ENCODE measurements at regions not wholly inside any gene's neighbourhood (a gene's known extent, or its start where the extent isn't known, plus 50 kb on each side); places are given as distances from the start of the nearest gene placed in this dataset.
A peak's percentile ranks its signal among the peaks of the same experiment; 100 is the strongest.
"Not testable (repeated sequence)": the region's sequence is repeated elsewhere in the genome, so short reads cannot be mapped to it uniquely, and the experiment has no call there.

- no peak for DNase-seq
These were observed 318.4 kb downstream of the KLF12 start for GRCh38 chr13:73815796-73816195.

- no peak for DNase-seq
These were observed 323.6 kb downstream of the KLF12 start for GRCh38 chr13:73810647-73811046.

- no peak for DNase-seq
These were observed 324.6 kb downstream of the KLF12 start for GRCh38 chr13:73809561-73809960.

GRCh38 chr13:73808318-73808717 lies 325.9 kb downstream of the KLF12 start:
- no peak for DNase-seq

- not testable (repeated sequence) for DNase-seq
These were observed 328.8 kb downstream of the KLF12 start for GRCh38 chr13:73805326-73805958.

- DNase-seq = no peak
These were observed 330.2 kb downstream of the KLF12 start for GRCh38 chr13:73803997-73804396.

- DNase-seq = no peak
These were observed 334.2 kb downstream of the KLF12 start for GRCh38 chr13:73800011-73800410.

- no peak for DNase-seq
These were observed 339.4 kb downstream of the KLF12 start for GRCh38 chr13:73794755-73795154.

- no peak for DNase-seq
These were observed 340.8 kb downstream of the KLF12 start for GRCh38 chr13:73793361-73793760.

- DNase-seq = no peak
These were observed 341.4 kb downstream of the KLF12 start for GRCh38 chr13:73792796-73793195.

GRCh38 chr13:73782450-73783449 lies 351.5 kb downstream of the KLF12 start:
- DNase-seq = no peak

GRCh38 chr13:73781384-73781783 lies 352.8 kb downstream of the KLF12 start:
- DNase-seq = no peak

GRCh38 chr13:73779881-73780280 lies 354.3 kb downstream of the KLF12 start:
- DNase-seq = no peak

- DNase-seq = no peak
These were observed 355.9 kb downstream of the KLF12 start for GRCh38 chr13:73778242-73778864.

GRCh38 chr13:73777134-73777533 lies 357.1 kb downstream of the KLF12 start:
- DNase-seq = no peak

- DNase-seq = peak in 4 of 56 donors; percentile 3 to 12 (median 10)
These were observed 357.9 kb downstream of the KLF12 start for GRCh38 chr13:73776151-73776785.

GRCh38 chr13:73773168-73773549 lies 361.0 kb downstream of the KLF12 start:
- no peak for DNase-seq

- DNase-seq = no peak
These were observed 361.6 kb downstream of the KLF12 start for GRCh38 chr13:73772449-73773167.

GRCh38 chr13:73767747-73768315 lies 366.4 kb downstream of the KLF12 start:
- DNase-seq = peak in 3 of 56 donors; percentile 4 to 20 (median 5)

GRCh38 chr13:73767191-73767741 lies 366.9 kb downstream of the KLF12 start:
- peak in 2 of 56 donors; percentile 1 to 5 for DNase-seq
